Activated naive CD4-positive, alpha-beta T cell treated with anti-CD3 and anti-CD28 coated beads for 36 hours (primary cell): ENCODE measurements at regions not wholly inside any gene's neighbourhood (a gene's known extent, or its start where the extent isn't known, plus 50 kb on each side); places are given as distances from the start of the nearest gene placed in this dataset.

ENCODE experiments used
- CTCF ChIA-PET: fragments of 350-600 bp; sonication (Branson Sonifier 250); formaldehyde crosslinking; loops from one replicate; lab custom pipeline; 2021; ENCODE audit warnings: antibody characterized with exemption; lab: Charles Lee
- DNase-seq: peaks from one replicate; pipeline ENCODE4 v3.0.0-alpha.2; 2020
- H3K27ac Mint-ChIP-seq: one replicate; pipeline ENCODE4 v1.8.0; 2021; ENCODE audit warnings: mild to moderate bottlenecking, mixed read lengths
- H3K27me3 Mint-ChIP-seq: one replicate; pipeline ENCODE4 v1.8.0; 2021; ENCODE audit warnings: low read depth, mixed read lengths
- H3K36me3 Mint-ChIP-seq: one replicate; pipeline ENCODE4 v1.8.0; 2021; ENCODE audit warnings: low read depth, mixed read lengths
- H3K4me1 Mint-ChIP-seq: one replicate; pipeline ENCODE4 v1.8.0; 2021; ENCODE audit warnings: low read depth, mixed read lengths
- H3K4me3 Mint-ChIP-seq: one replicate; pipeline ENCODE4 v1.8.0; 2021; ENCODE audit warnings: mild to moderate bottlenecking, moderate library complexity, mixed read lengths
- H3K9me3 Mint-ChIP-seq: one replicate; pipeline ENCODE4 v1.8.0; 2021; ENCODE audit warnings: mixed read lengths
- intact Hi-C: fragments of 100-400 bp; cut with micrococcal nuclease; formaldehyde crosslinking; loops from one replicate; pipeline ENCODE4 v1.15.1; 2023

GRCh38 chr14:55963295-55963694 lies 154.9 kb upstream of the PELI2 start:
- CTCF ChIA-PET: no interaction called here
- Mint-ChIP-seq H3K9me3 (no peaks in the 10 kb centered on the region), H3K4me3 (no peak overlapping the region), H3K27ac (no peak overlapping the region), H3K27me3 (peaks cover 5% of the 10 kb centered on the region), H3K36me3 (no peaks in the 10 kb centered on the region), H3K4me1 (no peaks in the 10 kb centered on the region)
- no peak for DNase-seq
- intact Hi-C loops: no loop called here

- H3K36me3 Mint-ChIP-seq: no peaks in the 10 kb centered on the region
- no peak overlapping the region for H3K27ac Mint-ChIP-seq
- CTCF ChIA-PET: no interaction called here
- H3K4me1 Mint-ChIP-seq: no peaks in the 10 kb centered on the region
- intact Hi-C loops: no loop called here
- peaks cover 5% of the 10 kb centered on the region for H3K27me3 Mint-ChIP-seq
- H3K9me3 Mint-ChIP-seq: no peaks in the 10 kb centered on the region
- H3K4me3 Mint-ChIP-seq: no peak overlapping the region
- no peak for DNase-seq
Measured at GRCh38 chr14:55964091-55964490, 154.1 kb upstream of the PELI2 start.

- Mint-ChIP-seq H3K4me1 (no peaks in the 10 kb centered on the region), H3K27ac (no peak overlapping the region), H3K4me3 (no peak overlapping the region), H3K36me3 (no peaks in the 10 kb centered on the region), H3K9me3 (no peaks in the 10 kb centered on the region), H3K27me3 (peaks cover 4% of the 10 kb centered on the region)
- intact Hi-C loops: no loop called here
- DNase-seq: no peak
- CTCF ChIA-PET: interaction anchor here (0.6 kb wide), 1 partner anchor 1458 kb away, joined by 6 read pairs; no protein-coding TSS in a partner anchor
Measured at GRCh38 chr14:55964821-55965220, 153.4 kb upstream of the PELI2 start.

GRCh38 chr14:55965851-55966250 lies 152.4 kb upstream of the PELI2 start:
- no peaks in the 10 kb centered on the region for H3K9me3 Mint-ChIP-seq
- H3K4me1 Mint-ChIP-seq: no peaks in the 10 kb centered on the region
- no peak for DNase-seq
- H3K27me3 Mint-ChIP-seq: peaks cover 7% of the 10 kb centered on the region
- intact Hi-C loops: no loop called here
- CTCF ChIA-PET: no interaction called here
- no peak overlapping the region for H3K4me3 Mint-ChIP-seq
- H3K27ac Mint-ChIP-seq: no peak overlapping the region
- no peaks in the 10 kb centered on the region for H3K36me3 Mint-ChIP-seq

GRCh38 chr14:55968741-55969140 lies 149.5 kb upstream of the PELI2 start:
- Mint-ChIP-seq H3K27ac (no peak overlapping the region), H3K27me3 (peaks cover 6% of the 10 kb centered on the region), H3K4me1 (no peaks in the 10 kb centered on the region), H3K9me3 (no peaks in the 10 kb centered on the region), H3K4me3 (no peak overlapping the region), H3K36me3 (no peaks in the 10 kb centered on the region)
- intact Hi-C loops: no loop called here
- CTCF ChIA-PET: interaction anchor here (0.6 kb wide), 1 partner anchor 533 kb away, joined by 4 read pairs; no protein-coding TSS in a partner anchor
- DNase-seq: no peak

GRCh38 chr14:55973285-55973800 lies 144.9 kb upstream of the PELI2 start:
- no peaks in the 10 kb centered on the region for H3K9me3 Mint-ChIP-seq
- H3K4me1 Mint-ChIP-seq: no peaks in the 10 kb centered on the region
- H3K36me3 Mint-ChIP-seq: no peaks in the 10 kb centered on the region
- no peak overlapping the region for H3K27ac Mint-ChIP-seq
- H3K27me3 Mint-ChIP-seq: peaks cover 6% of the 10 kb centered on the region
- CTCF ChIA-PET: no interaction called here
- H3K4me3 Mint-ChIP-seq: no peak overlapping the region
- intact Hi-C loops: no loop called here
- no peak for DNase-seq

- Mint-ChIP-seq H3K4me3 (no peak overlapping the region), H3K27me3 (peaks cover 6% of the 10 kb centered on the region), H3K36me3 (no peaks in the 10 kb centered on the region), H3K4me1 (no peaks in the 10 kb centered on the region), H3K9me3 (no peaks in the 10 kb centered on the region), H3K27ac (no peak overlapping the region)
- intact Hi-C loops: no loop called here
- DNase-seq: no peak
- CTCF ChIA-PET: no interaction called here
Measured at GRCh38 chr14:55973911-55974630, 144.1 kb upstream of the PELI2 start.

GRCh38 chr14:55975281-55975910 lies 142.8 kb upstream of the PELI2 start:
- intact Hi-C loops: no loop called here
- H3K9me3 Mint-ChIP-seq: peaks cover 2% of the 10 kb centered on the region
- no peak overlapping the region for H3K4me3 Mint-ChIP-seq
- no peaks in the 10 kb centered on the region for H3K36me3 Mint-ChIP-seq
- CTCF ChIA-PET: no interaction called here
- peaks cover 3% of the 10 kb centered on the region for H3K27me3 Mint-ChIP-seq
- DNase-seq: no peak
- peaks cover 3% of the 10 kb centered on the region for H3K4me1 Mint-ChIP-seq
- H3K27ac Mint-ChIP-seq: no peak overlapping the region

GRCh38 chr14:55976219-55976618 lies 142.0 kb upstream of the PELI2 start:
- H3K4me3 Mint-ChIP-seq: no peak overlapping the region
- H3K9me3 Mint-ChIP-seq: peaks cover 4% of the 10 kb centered on the region
- no peak overlapping the region for H3K27ac Mint-ChIP-seq
- no peak for DNase-seq
- intact Hi-C loops: no loop called here
- CTCF ChIA-PET: no interaction called here
- H3K4me1 Mint-ChIP-seq: peaks cover 6% of the 10 kb centered on the region
- no peaks in the 10 kb centered on the region for H3K27me3 Mint-ChIP-seq
- no peaks in the 10 kb centered on the region for H3K36me3 Mint-ChIP-seq

GRCh38 chr14:55976655-55977054 lies 141.6 kb upstream of the PELI2 start:
- intact Hi-C loops: no loop called here
- H3K27me3 Mint-ChIP-seq: no peaks in the 10 kb centered on the region
- no peak overlapping the region for H3K4me3 Mint-ChIP-seq
- H3K4me1 Mint-ChIP-seq: peaks cover 9% of the 10 kb centered on the region
- no peak overlapping the region for H3K27ac Mint-ChIP-seq
- CTCF ChIA-PET: no interaction called here
- no peaks in the 10 kb centered on the region for H3K36me3 Mint-ChIP-seq
- H3K9me3 Mint-ChIP-seq: peaks cover 6% of the 10 kb centered on the region
- DNase-seq: no peak

- Mint-ChIP-seq H3K4me3 (no peak overlapping the region), H3K9me3 (peaks cover 6% of the 10 kb centered on the region), H3K4me1 (peaks cover 9% of the 10 kb centered on the region), H3K36me3 (no peaks in the 10 kb centered on the region), H3K27me3 (peaks cover 2% of the 10 kb centered on the region), H3K27ac (no peak overlapping the region)
- intact Hi-C loops: no loop called here
- no peak for DNase-seq
- CTCF ChIA-PET: no interaction called here
Measured at GRCh38 chr14:55977392-55978150, 140.6 kb upstream of the PELI2 start.

- intact Hi-C loops: no loop called here
- H3K4me3 Mint-ChIP-seq: no peak overlapping the region
Measured at GRCh38 chr14:55979096-55979495, 139.1 kb upstream of the PELI2 start.

More at GRCh38 chr14:55979096-55979495, 139.1 kb upstream of the PELI2 start:
- CTCF ChIA-PET: no interaction called here
- Mint-ChIP-seq H3K36me3 (no peaks in the 10 kb centered on the region), H3K4me1 (peaks cover 9% of the 10 kb centered on the region), H3K27ac (no peak overlapping the region), H3K27me3 (peaks cover 7% of the 10 kb centered on the region), H3K9me3 (peaks cover 6% of the 10 kb centered on the region)
- no peak for DNase-seq
